NCI-H510A treated with DMSO at 0.1 percent for 48 hours (cell line): ENCODE measurements at regions not wholly inside any gene's neighbourhood (a gene's known extent, or its start where the extent isn't known, plus 50 kb on each side); places are given as distances from the start of the nearest gene placed in this dataset.
"Not testable (repeated sequence)": the region's sequence is repeated elsewhere in the genome, so short reads cannot be mapped to it uniquely, and the experiment has no call there.

ENCODE experiments used
- DNase-seq: peaks from one replicate; lab custom pipeline; 2025; lab: John Stamatoyannopoulos, UW

GRCh38 chr1:60809204-60809980, 273.0 kb upstream of the NFIA start:
- no peak for DNase-seq

- no peak for DNase-seq
Measured at GRCh38 chr1:60808676-60809075, 273.7 kb upstream of the NFIA start.

GRCh38 chr1:60802884-60803283, 279.5 kb upstream of the NFIA start:
- no peak for DNase-seq

GRCh38 chr1:60797351-60797750, 285.0 kb upstream of the NFIA start:
- DNase-seq: no peak

- no peak for DNase-seq
Measured at GRCh38 chr1:60791226-60791625, 291.1 kb upstream of the NFIA start.

- DNase-seq: not testable (repeated sequence)
Measured at GRCh38 chr1:60773099-60773498, 309.3 kb upstream of the NFIA start.

GRCh38 chr1:60769082-60769481, 313.3 kb upstream of the NFIA start:
- no peak for DNase-seq

GRCh38 chr1:60765204-60765603, 317.2 kb upstream of the NFIA start:
- DNase-seq: peak; percentile 71

GRCh38 chr1:60764489-60764888, 317.9 kb upstream of the NFIA start:
- DNase-seq: no peak

- no peak for DNase-seq
Measured at GRCh38 chr1:60763741-60764140, 318.6 kb upstream of the NFIA start.

GRCh38 chr1:60762911-60763310, 319.4 kb upstream of the NFIA start:
- no peak for DNase-seq

- no peak for DNase-seq
Measured at GRCh38 chr1:60762176-60762575, 320.2 kb upstream of the NFIA start.

- no peak for DNase-seq
Measured at GRCh38 chr1:60759291-60759690, 323.1 kb upstream of the NFIA start.

- no peak for DNase-seq
Measured at GRCh38 chr1:60757485-60757884, 324.9 kb upstream of the NFIA start.

GRCh38 chr1:60753036-60753900, 329.1 kb upstream of the NFIA start:
- no peak for DNase-seq

- no peak for DNase-seq
Measured at GRCh38 chr1:60751306-60751705, 331.1 kb upstream of the NFIA start.

- DNase-seq: no peak
Measured at GRCh38 chr1:60747353-60747752, 335.0 kb upstream of the NFIA start.

- DNase-seq: no peak
Measured at GRCh38 chr1:60746278-60746791, 336.0 kb upstream of the NFIA start.

GRCh38 chr1:60745484-60745883, 336.9 kb upstream of the NFIA start:
- DNase-seq: no peak

- DNase-seq: no peak
Measured at GRCh38 chr1:60742339-60742738, 340.0 kb upstream of the NFIA start.

GRCh38 chr1:60740154-60740553, 342.2 kb upstream of the NFIA start:
- DNase-seq: no peak

GRCh38 chr1:60739729-60740128, 342.6 kb upstream of the NFIA start:
- no peak for DNase-seq

- DNase-seq: no peak
Measured at GRCh38 chr1:60732977-60733401, 349.4 kb upstream of the NFIA start.
